ENCODE measurements at regions not wholly inside any gene's neighbourhood (a gene's known extent, or its start where the extent isn't known, plus 50 kb on each side); places are given as distances from the start of the nearest gene placed in this dataset.

GRCh38 chr6:53735896-53736295, 58.9 kb upstream of the LRRC1 start:
- no peak for TF ChIP-seq EZH2phosphoT487 (IDR thresholded peaks at IDR 0.05; ENCODE audit: insufficient read depth, low read depth)
- TF ChIP-seq EZH2 (IDR thresholded peaks at IDR 0.05; ENCODE audit: insufficient read depth, poor library complexity, severe bottlenecking), result no peak
